Activated CD4-positive, alpha-beta T cell treated with anti-CD3 and anti-CD28 coated beads, Interleukin-10, Interleukin-2, amounts not matched to agents 100 ng/mL and 50 ng/mL, durations not matched to agents 16 hours and 8 hours (primary cell): ENCODE measurements at regions not wholly inside any gene's neighbourhood (a gene's known extent, or its start where the extent isn't known, plus 50 kb on each side); places are given as distances from the start of the nearest gene placed in this dataset.
"Not testable (repeated sequence)": the region's sequence is repeated elsewhere in the genome, so short reads cannot be mapped to it uniquely, and the experiment has no call there.

ENCODE experiments used
- DNase-seq: peaks from one replicate; pipeline ENCODE4 v3.0.0-alpha.2; 2020

GRCh38 chr16:29271721-29272675, 134.5 kb downstream of the NPIPB11 start:
- DNase-seq, result not testable (repeated sequence)

- DNase-seq, result not testable (repeated sequence)
Measured at GRCh38 chr16:29270923-29271322, 135.6 kb downstream of the NPIPB11 start.

- not testable (repeated sequence) for DNase-seq
Measured at GRCh38 chr16:29270033-29270432, 136.5 kb downstream of the NPIPB11 start.

- not testable (repeated sequence) for DNase-seq
Measured at GRCh38 chr16:29269192-29269811, 137.2 kb downstream of the NPIPB11 start.

GRCh38 chr16:29268785-29269191, 137.7 kb downstream of the NPIPB11 start:
- not testable (repeated sequence) for DNase-seq

- DNase-seq, result not testable (repeated sequence)
Measured at GRCh38 chr16:29268348-29268747, 138.2 kb downstream of the NPIPB11 start.

- DNase-seq, result not testable (repeated sequence)
Measured at GRCh38 chr16:29267891-29268290, 138.6 kb downstream of the NPIPB11 start.

GRCh38 chr16:29267055-29267619, 139.4 kb downstream of the NPIPB11 start:
- not testable (repeated sequence) for DNase-seq

- DNase-seq, result peak; percentile 38
Measured at GRCh38 chr16:29266612-29267011, 139.9 kb downstream of the NPIPB11 start.

- DNase-seq, result peak; percentile 21
Measured at GRCh38 chr16:29265255-29265853, 141.2 kb downstream of the NPIPB11 start.

GRCh38 chr16:29264080-29264837, 142.3 kb downstream of the NPIPB11 start:
- not testable (repeated sequence) for DNase-seq

- DNase-seq, result not testable (repeated sequence)
Measured at GRCh38 chr16:29262725-29263124, 143.8 kb downstream of the NPIPB11 start.

- DNase-seq, result not testable (repeated sequence)
Measured at GRCh38 chr16:29261427-29262248, 144.9 kb downstream of the NPIPB11 start.

GRCh38 chr16:29260683-29261426, 145.7 kb downstream of the NPIPB11 start:
- DNase-seq, result not testable (repeated sequence)

GRCh38 chr16:29259635-29260457, 146.7 kb downstream of the NPIPB11 start:
- not testable (repeated sequence) for DNase-seq

- DNase-seq, result not testable (repeated sequence)
Measured at GRCh38 chr16:29258946-29259634, 147.4 kb downstream of the NPIPB11 start.

GRCh38 chr16:29257419-29258336, 148.8 kb downstream of the NPIPB11 start:
- DNase-seq, result not testable (repeated sequence)

GRCh38 chr16:29256501-29256981, 150.0 kb downstream of the NPIPB11 start:
- DNase-seq, result no peak
